Stimulated activated CD4-positive, alpha-beta T cell treated with anti-CD3 and anti-CD28 coated beads, Interleukin-15, amount 100 ng/mL, for 48 hours (primary cell): ENCODE measurements at regions not wholly inside any gene's neighbourhood (a gene's known extent, or its start where the extent isn't known, plus 50 kb on each side); places are given as distances from the start of the nearest gene placed in this dataset.
"Not testable (repeated sequence)": the region's sequence is repeated elsewhere in the genome, so short reads cannot be mapped to it uniquely, and the experiment has no call there.

ENCODE experiments used
- DNase-seq, 2 donors: peaks; one replicate each; pipeline ENCODE4 v3.0.0-alpha.2; 2020; ENCODE audit warnings: low read depth in 2 of 2

GRCh38 chr16:47861999-47862398 lies 293.8 kb downstream of the ABCC12 start:
- DNase-seq = no peak

GRCh38 chr16:47858333-47858982 lies 297.3 kb downstream of the ABCC12 start:
- no peak for DNase-seq

GRCh38 chr16:47855431-47855830 lies 300.4 kb downstream of the ABCC12 start:
- no peak for DNase-seq

- no peak for DNase-seq
Observed at GRCh38 chr16:47854737-47855136, 301.1 kb downstream of the ABCC12 start.

GRCh38 chr16:47852991-47853390 lies 302.8 kb downstream of the ABCC12 start:
- DNase-seq = no peak

GRCh38 chr16:47851146-47851545 lies 304.6 kb downstream of the ABCC12 start:
- no peak for DNase-seq

- no peak for DNase-seq
Observed at GRCh38 chr16:47849736-47850135, 306.1 kb downstream of the ABCC12 start.

GRCh38 chr16:47848421-47849109 lies 307.2 kb downstream of the ABCC12 start:
- DNase-seq = no peak

GRCh38 chr16:47847220-47847970 lies 308.4 kb downstream of the ABCC12 start:
- DNase-seq = no peak

GRCh38 chr16:47834485-47835024 lies 321.2 kb downstream of the ABCC12 start:
- no peak for DNase-seq

GRCh38 chr16:47833771-47834170 lies 322.0 kb downstream of the ABCC12 start:
- DNase-seq = no peak

- no peak for DNase-seq
Observed at GRCh38 chr16:47829850-47830600, 325.8 kb downstream of the ABCC12 start.

- no peak for DNase-seq
Observed at GRCh38 chr16:47826070-47826469, 329.7 kb downstream of the ABCC12 start.

GRCh38 chr16:47817048-47817447 lies 338.7 kb downstream of the ABCC12 start:
- no peak for DNase-seq

GRCh38 chr16:47816511-47816910 lies 339.3 kb downstream of the ABCC12 start:
- no peak for DNase-seq

- DNase-seq = no peak
Observed at GRCh38 chr16:47815655-47816054, 340.1 kb downstream of the ABCC12 start.

GRCh38 chr16:47811758-47812157 lies 344.0 kb downstream of the ABCC12 start:
- DNase-seq = not testable (repeated sequence)

GRCh38 chr16:47806309-47806847 lies 345.2 kb downstream of the PHKB start:
- DNase-seq = no peak

- no peak for DNase-seq
Observed at GRCh38 chr16:47787696-47788095, 326.6 kb downstream of the PHKB start.

GRCh38 chr16:47781673-47782072 lies 320.5 kb downstream of the PHKB start:
- no peak for DNase-seq

GRCh38 chr16:47780213-47780875 lies 319.2 kb downstream of the PHKB start:
- DNase-seq = no peak
